IgD-negative memory B cell (primary cell): ENCODE measurements at regions not wholly inside any gene's neighbourhood (a gene's known extent, or its start where the extent isn't known, plus 50 kb on each side); places are given as distances from the start of the nearest gene placed in this dataset.

ENCODE experiments used
- H3K27ac Mint-ChIP-seq, 3 donors: one replicate each; pipeline ENCODE4 v1.8.0; 2020 to 2022; ENCODE audit warnings: mild to moderate bottlenecking in 3 of 3, mixed read lengths in 3 of 3, moderate library complexity in 1 of 3
- H3K27me3 Mint-ChIP-seq: one replicate; pipeline ENCODE4 v1.8.0; 2021; ENCODE audit warnings: mixed read lengths
- H3K36me3 Mint-ChIP-seq: one replicate; pipeline ENCODE4 v1.8.0; 2020; ENCODE audit warnings: mild to moderate bottlenecking, mixed read lengths
- H3K4me1 Mint-ChIP-seq, 3 donors: one replicate each; pipeline ENCODE4 v1.8.0; 2020 to 2022; ENCODE audit warnings: mixed read lengths in 3 of 3, mild to moderate bottlenecking in 1 of 3
- H3K4me3 Mint-ChIP-seq, 4 donors: one replicate each; pipeline ENCODE4 v1.8.0; 2020 to 2022; ENCODE audit warnings: mild to moderate bottlenecking in 4 of 4, mixed read lengths in 4 of 4, moderate library complexity in 3 of 4
- H3K9me3 Mint-ChIP-seq, 3 donors: one replicate each; pipeline ENCODE4 v1.8.0; 2020 to 2021; ENCODE audit warnings: mixed read lengths in 3 of 3, mild to moderate bottlenecking in 1 of 3

GRCh38 chr21:28447462-28447861, 545.2 kb downstream of the LTN1 start:
- peaks cover 3 to 17% (median 7%) of the 10 kb centered on the region in 3 donors for H3K9me3 Mint-ChIP-seq
- H3K4me1 Mint-ChIP-seq, result no peaks in the 10 kb centered on the region
- no peak overlapping the region for H3K27ac Mint-ChIP-seq
- no peaks in the 10 kb centered on the region for H3K36me3 Mint-ChIP-seq
- H3K27me3 Mint-ChIP-seq, result no peaks in the 10 kb centered on the region
- no peak overlapping the region for H3K4me3 Mint-ChIP-seq

GRCh38 chr21:28445141-28445830, 547.4 kb downstream of the LTN1 start:
- H3K4me1 Mint-ChIP-seq, result no peaks in the 10 kb centered on the region
- peaks cover 3 to 17% (median 6%) of the 10 kb centered on the region in 3 donors for H3K9me3 Mint-ChIP-seq
- no peaks in the 10 kb centered on the region for H3K36me3 Mint-ChIP-seq
- H3K4me3 Mint-ChIP-seq, result no peak overlapping the region
- H3K27me3 Mint-ChIP-seq, result no peaks in the 10 kb centered on the region
- H3K27ac Mint-ChIP-seq, result no peak overlapping the region

- Mint-ChIP-seq H3K4me3 (no peak overlapping the region), H3K9me3 (peaks cover 3 to 17% (median 6%) of the 10 kb centered on the region in 3 donors), H3K27me3 (no peaks in the 10 kb centered on the region), H3K36me3 (no peaks in the 10 kb centered on the region), H3K27ac (no peak overlapping the region), H3K4me1 (no peaks in the 10 kb centered on the region)
These were observed 548.1 kb downstream of the LTN1 start for GRCh38 chr21:28444557-28444956.

GRCh38 chr21:28444111-28444510, 548.6 kb downstream of the LTN1 start:
- Mint-ChIP-seq H3K4me1 (no peaks in the 10 kb centered on the region), H3K27me3 (no peaks in the 10 kb centered on the region), H3K4me3 (no peak overlapping the region), H3K36me3 (no peaks in the 10 kb centered on the region), H3K9me3 (peaks cover 3 to 17% (median 6%) of the 10 kb centered on the region in 3 donors), H3K27ac (no peak overlapping the region)

- H3K27me3 Mint-ChIP-seq, result no peaks in the 10 kb centered on the region
- no peak overlapping the region for H3K27ac Mint-ChIP-seq
- H3K9me3 Mint-ChIP-seq, result peaks cover 2 to 15% (median 6%) of the 10 kb centered on the region in 3 donors
- H3K4me3 Mint-ChIP-seq, result no peak overlapping the region
- no peaks in the 10 kb centered on the region for H3K36me3 Mint-ChIP-seq
- H3K4me1 Mint-ChIP-seq, result no peaks in the 10 kb centered on the region
These were observed 550.1 kb downstream of the LTN1 start for GRCh38 chr21:28442624-28443023.

GRCh38 chr21:28442085-28442484, 550.6 kb downstream of the LTN1 start:
- no peaks in the 10 kb centered on the region for H3K27me3 Mint-ChIP-seq
- no peak overlapping the region for H3K4me3 Mint-ChIP-seq
- H3K36me3 Mint-ChIP-seq, result no peaks in the 10 kb centered on the region
- H3K27ac Mint-ChIP-seq, result no peak overlapping the region
- peaks cover 2 to 12% (median 6%) of the 10 kb centered on the region in 3 donors for H3K9me3 Mint-ChIP-seq
- H3K4me1 Mint-ChIP-seq, result no peaks in the 10 kb centered on the region

- H3K27me3 Mint-ChIP-seq, result no peaks in the 10 kb centered on the region
- peaks cover 0 to 2% (median 0%) of the 10 kb centered on the region in 3 donors for H3K9me3 Mint-ChIP-seq
- H3K36me3 Mint-ChIP-seq, result no peaks in the 10 kb centered on the region
- H3K27ac Mint-ChIP-seq, result no peak overlapping the region
- no peaks in the 10 kb centered on the region for H3K4me1 Mint-ChIP-seq
- no peak overlapping the region for H3K4me3 Mint-ChIP-seq
These were observed 552.9 kb downstream of the LTN1 start for GRCh38 chr21:28439788-28440187.

- Mint-ChIP-seq H3K4me3 (no peak overlapping the region), H3K27me3 (no peaks in the 10 kb centered on the region), H3K36me3 (no peaks in the 10 kb centered on the region), H3K4me1 (no peaks in the 10 kb centered on the region), H3K9me3 (peaks cover 0 to 2% (median 0%) of the 10 kb centered on the region in 3 donors), H3K27ac (no peak overlapping the region)
These were observed 553.4 kb downstream of the LTN1 start for GRCh38 chr21:28439251-28439650.

GRCh38 chr21:28437061-28437460, 555.6 kb downstream of the LTN1 start:
- Mint-ChIP-seq H3K27me3 (no peaks in the 10 kb centered on the region), H3K4me1 (no peaks in the 10 kb centered on the region), H3K9me3 (no peaks in the 10 kb centered on the region), H3K27ac (no peak overlapping the region), H3K36me3 (no peaks in the 10 kb centered on the region), H3K4me3 (no peak overlapping the region)

GRCh38 chr21:28436286-28436932, 556.3 kb downstream of the LTN1 start:
- Mint-ChIP-seq H3K27ac (no peak overlapping the region), H3K27me3 (no peaks in the 10 kb centered on the region), H3K36me3 (no peaks in the 10 kb centered on the region), H3K9me3 (no peaks in the 10 kb centered on the region), H3K4me1 (no peaks in the 10 kb centered on the region), H3K4me3 (no peak overlapping the region)

- no peaks in the 10 kb centered on the region for H3K4me1 Mint-ChIP-seq
- no peaks in the 10 kb centered on the region for H3K27me3 Mint-ChIP-seq
- no peak overlapping the region for H3K4me3 Mint-ChIP-seq
- no peaks in the 10 kb centered on the region for H3K9me3 Mint-ChIP-seq
- H3K36me3 Mint-ChIP-seq, result no peaks in the 10 kb centered on the region
- no peak overlapping the region for H3K27ac Mint-ChIP-seq
These were observed 561.0 kb downstream of the LTN1 start for GRCh38 chr21:28431527-28432200.

GRCh38 chr21:28431022-28431421, 561.7 kb downstream of the LTN1 start:
- Mint-ChIP-seq H3K27me3 (no peaks in the 10 kb centered on the region), H3K36me3 (no peaks in the 10 kb centered on the region), H3K4me1 (no peaks in the 10 kb centered on the region), H3K9me3 (no peaks in the 10 kb centered on the region), H3K27ac (no peak overlapping the region), H3K4me3 (no peak overlapping the region)

GRCh38 chr21:28429161-28429560, 563.5 kb downstream of the LTN1 start:
- no peaks in the 10 kb centered on the region for H3K27me3 Mint-ChIP-seq
- no peaks in the 10 kb centered on the region for H3K9me3 Mint-ChIP-seq
- H3K36me3 Mint-ChIP-seq, result no peaks in the 10 kb centered on the region
- no peak overlapping the region for H3K4me3 Mint-ChIP-seq
- H3K27ac Mint-ChIP-seq, result no peak overlapping the region
- no peaks in the 10 kb centered on the region for H3K4me1 Mint-ChIP-seq

GRCh38 chr21:28427394-28428022, 565.2 kb downstream of the LTN1 start:
- Mint-ChIP-seq H3K27ac (no peak overlapping the region), H3K36me3 (no peaks in the 10 kb centered on the region), H3K27me3 (no peaks in the 10 kb centered on the region), H3K4me1 (no peaks in the 10 kb centered on the region), H3K9me3 (no peaks in the 10 kb centered on the region), H3K4me3 (no peak overlapping the region)

- H3K4me1 Mint-ChIP-seq, result no peaks in the 10 kb centered on the region
- H3K4me3 Mint-ChIP-seq, result no peak overlapping the region
These were observed 566.1 kb downstream of the LTN1 start for GRCh38 chr21:28426545-28426944.

More at GRCh38 chr21:28426545-28426944, 566.1 kb downstream of the LTN1 start:
- Mint-ChIP-seq H3K27me3 (no peaks in the 10 kb centered on the region), H3K36me3 (no peaks in the 10 kb centered on the region), H3K27ac (no peak overlapping the region), H3K9me3 (no peaks in the 10 kb centered on the region)
